Sigmoid colon (tissue), 6 donors: ENCODE measurements at regions not wholly inside any gene's neighbourhood (a gene's known extent, or its start where the extent isn't known, plus 50 kb on each side); places are given as distances from the start of the nearest gene placed in this dataset.

Source experiments
- DNase-seq: peaks from one replicate; pipeline ENCODE4 v3.0.0-alpha.2; 2019
- H3K27ac ChIP-seq, 4 donors: fragments of 200-600 bp; sonication (generic); one replicate each; pipeline ENCODE4 v1.5.1; 2016 to 2019; ENCODE audit warnings: mild to moderate bottlenecking in 1 of 4
- H3K27me3 ChIP-seq, 3 donors: fragments of 200-600 bp; sonication (generic); one replicate each; pipeline ENCODE4 v1.5.1; 2019; ENCODE audit warnings: mild to moderate bottlenecking in 1 of 3
- H3K36me3 ChIP-seq, 4 donors: fragments of 200-600 bp; sonication (generic); one replicate each; pipeline ENCODE4 v1.5.1; 2016 to 2019
- H3K4me1 ChIP-seq, 4 donors: fragments of 200-600 bp; sonication (generic); one replicate each; pipeline ENCODE4 v1.5.1; 2017 to 2019
- H3K4me3 ChIP-seq, 4 donors: fragments of 200-600 bp; sonication (generic); one replicate each; pipeline ENCODE4 v1.5.1; 2017 to 2019; ENCODE audit warnings: mild to moderate bottlenecking in 2 of 4, moderate library complexity in 1 of 4
- H3K9me3 ChIP-seq, 4 donors: fragments of 200-600 bp in 3 of 4; sonication (generic) in 3 of 4; one replicate each; pipeline versions ENCODE4 v1.5.1 to v1.6.1; 2013 to 2019
- CTCF ChIP-seq, 4 experiments: fragments of 450-650 bp in 3 of 4; fragments of 200-600 bp in 1 of 4; IDR thresholded peaks; one replicate each; pipeline ENCODE4 v1.5.1; 2016 to 2019; ENCODE audit warnings: antibody characterized with exemption in 4 of 4, mild to moderate bottlenecking in 3 of 4, moderate library complexity in 2 of 4
- EP300 ChIP-seq, 4 donors: sonication (generic); formaldehyde crosslinking; IDR thresholded peaks; one replicate each; pipeline ENCODE4 v1.6.1; 2017; ENCODE audit warnings: antibody characterized with exemption in 4 of 4
- POLR2A ChIP-seq, 2 donors: fragments of 450-650 bp; IDR thresholded peaks; one replicate each; pipeline ENCODE4 v1.6.1; 2016; ENCODE audit warnings: antibody characterized with exemption in 2 of 2, mild to moderate bottlenecking in 2 of 2, moderate library complexity in 2 of 2
- POLR2AphosphoS5 ChIP-seq, 4 donors: sonication (generic); formaldehyde crosslinking; IDR thresholded peaks; one replicate each; pipeline ENCODE4 v1.6.1; 2017; ENCODE audit warnings: antibody characterized with exemption in 4 of 4
- WGBS, 2 donors: extraction: QIAGEN DNeasy Blood & Tissue Kit; methylation state at CpG; one replicate each; pipeline ENCODE4 v1.1.7; 2013; 5-methylcytosine and 5-hydroxymethylcytosine counted together
- intact Hi-C: fragments of 100-400 bp; cut with DNase I; formaldehyde crosslinking; loops from one replicate; pipeline ENCODE4 v1.15.1; 2023
- donor health status: healthy with polysubstance abuse.
- donor health status: healthy.

- no peak for TF ChIP-seq POLR2A (IDR thresholded peaks at IDR 0.05)
- no peak for TF ChIP-seq POLR2AphosphoS5 (IDR thresholded peaks at IDR 0.05)
- TF ChIP-seq CTCF (IDR thresholded peaks at IDR 0.05), result no peak
- no peak for TF ChIP-seq EP300 (IDR thresholded peaks at IDR 0.05)
- Histone ChIP-seq H3K27ac (no peak overlapping the region), H3K27me3 (no peaks in the 10 kb centered on the region), H3K4me1 (peaks cover 0 to 9% (median 0%) of the 10 kb centered on the region in 4 donors), H3K4me3 (no peak overlapping the region), H3K36me3 (no peaks in the 10 kb centered on the region), H3K9me3 (no peaks in the 10 kb centered on the region)
- intact Hi-C loops, result no loop called here
- WGBS, 2 donors, result 62 to 75% methylated on average over 1 of the region's 1 CpG
- DNase-seq, result no peak
Measured at GRCh38 chr7:79988653-79989052, 146.0 kb upstream of the GNAI1 start.

- Histone ChIP-seq H3K27me3 (no peaks in the 10 kb centered on the region), H3K4me3 (no peak overlapping the region), H3K4me1 (peaks cover 0 to 9% (median 0%) of the 10 kb centered on the region in 4 donors), H3K36me3 (no peaks in the 10 kb centered on the region), H3K9me3 (no peaks in the 10 kb centered on the region), H3K27ac (no peak overlapping the region)
- intact Hi-C loops, result no loop called here
- DNase-seq, result no peak
- 74 to 78% methylated on average over 2 of the region's 2 CpGs for WGBS, 2 donors
- TF ChIP-seq POLR2A (IDR thresholded peaks at IDR 0.05) (no peak), EP300 (IDR thresholded peaks at IDR 0.05) (no peak), CTCF (IDR thresholded peaks at IDR 0.05) (no peak), POLR2AphosphoS5 (IDR thresholded peaks at IDR 0.05) (no peak)
Measured at GRCh38 chr7:79984210-79984609, 150.4 kb upstream of the GNAI1 start.

GRCh38 chr7:79982141-79982770 is 152.4 kb upstream of the GNAI1 start:
- 37 to 60% methylated on average over 2 of the region's 2 CpGs for WGBS, 2 donors
- Histone ChIP-seq H3K27ac (no peak overlapping the region), H3K9me3 (no peaks in the 10 kb centered on the region), H3K4me3 (no peak overlapping the region), H3K4me1 (no peaks in the 10 kb centered on the region), H3K36me3 (no peaks in the 10 kb centered on the region), H3K27me3 (no peaks in the 10 kb centered on the region)
- DNase-seq, result no peak
- TF ChIP-seq POLR2A (IDR thresholded peaks at IDR 0.05) (no peak), POLR2AphosphoS5 (IDR thresholded peaks at IDR 0.05) (no peak), EP300 (IDR thresholded peaks at IDR 0.05) (no peak), CTCF (IDR thresholded peaks at IDR 0.05) (no peak)
- intact Hi-C loops, result no loop called here

GRCh38 chr7:79980376-79980775 is 154.3 kb upstream of the GNAI1 start:
- Histone ChIP-seq H3K27me3 (no peaks in the 10 kb centered on the region), H3K4me3 (no peak overlapping the region), H3K36me3 (no peaks in the 10 kb centered on the region), H3K27ac (no peak overlapping the region), H3K4me1 (no peaks in the 10 kb centered on the region), H3K9me3 (no peaks in the 10 kb centered on the region)
- intact Hi-C loops, result no loop called here
- WGBS, 2 donors, result 22 to 67% methylated on average over 1 of the region's 1 CpG
- TF ChIP-seq CTCF (IDR thresholded peaks at IDR 0.05), result no peak
- no peak for TF ChIP-seq POLR2AphosphoS5 (IDR thresholded peaks at IDR 0.05)
- TF ChIP-seq EP300 (IDR thresholded peaks at IDR 0.05), result no peak
- TF ChIP-seq POLR2A (IDR thresholded peaks at IDR 0.05), result no peak
- DNase-seq, result no peak

- H3K27ac ChIP-seq, result no peak overlapping the region
- intact Hi-C loops, result no loop called here
- H3K4me3 ChIP-seq, result no peak overlapping the region
- no peaks in the 10 kb centered on the region for H3K36me3 ChIP-seq
- TF ChIP-seq POLR2A (IDR thresholded peaks at IDR 0.05), result no peak
- DNase-seq, result no peak
- 73 to 83% methylated on average over 2 of the region's 2 CpGs for WGBS, 2 donors
- H3K9me3 ChIP-seq, result no peaks in the 10 kb centered on the region
- no peaks in the 10 kb centered on the region for H3K27me3 ChIP-seq
- H3K4me1 ChIP-seq, result no peaks in the 10 kb centered on the region
Measured at GRCh38 chr7:79979437-79979836, 155.2 kb upstream of the GNAI1 start.
